DOHH2 (cell line): ENCODE measurements at regions not wholly inside any gene's neighbourhood (a gene's known extent, or its start where the extent isn't known, plus 50 kb on each side); places are given as distances from the start of the nearest gene placed in this dataset.

ENCODE experiments used
- H3F3A ChIP-seq: fragments of 200-600 bp; sonication (generic), shearing (Covaris generic); 2 replicates; pipeline ENCODE4 v1.6.0; 2016; ENCODE audit warnings: antibody characterized with exemption, mild to moderate bottlenecking; ENCODE audit not compliant: control insufficient read depth, insufficient read depth
- H3K27ac ChIP-seq: fragments of 200-600 bp; sonication (generic); 2 replicates; pipeline ENCODE4 v1.5.1; 2014; ENCODE audit warnings: low read depth, mild to moderate bottlenecking, low read length, moderate library complexity
- H3K27me3 ChIP-seq: fragments of 200-600 bp; sonication (generic); 2 replicates; pipeline ENCODE4 v1.6.1; 2014; ENCODE audit warnings: mild to moderate bottlenecking, low read length, mixed read lengths; ENCODE audit not compliant: control insufficient read depth
- H3K36me3 ChIP-seq: fragments of 200-600 bp; sonication (generic); 2 replicates; pipeline ENCODE4 v1.6.1; 2014; ENCODE audit warnings: mild to moderate bottlenecking, low read length, moderate library complexity, mixed read lengths; ENCODE audit not compliant: control insufficient read depth
- H3K4me1 ChIP-seq: fragments of 200-600 bp; sonication (generic); 2 replicates; pipeline ENCODE4 v1.6.1; 2014; ENCODE audit warnings: mild to moderate bottlenecking, low read length, mixed read lengths; ENCODE audit not compliant: control insufficient read depth
- H3K4me2 ChIP-seq: fragments of 200-600 bp; sonication (generic); 2 replicates; pipeline ENCODE4 v1.6.0; 2014; ENCODE audit warnings: mild to moderate bottlenecking, low read length, moderate library complexity
- H3K4me3 ChIP-seq: fragments of 200-600 bp; sonication (generic); 2 replicates; pipeline ENCODE4 v1.5.1; 2014; ENCODE audit warnings: mild to moderate bottlenecking, low read length, mixed read lengths
- H3K79me2 ChIP-seq: fragments of 200-600 bp; sonication (generic); 2 replicates; pipeline ENCODE4 v1.6.1; 2014; ENCODE audit warnings: mild to moderate bottlenecking, low read length, mixed read lengths; ENCODE audit not compliant: control insufficient read depth
- H3K9me2 ChIP-seq: fragments of 200-600 bp; sonication (generic); replicated peaks from 2 replicates; pipeline ENCODE4 v1.6.1; 2014; ENCODE audit warnings: mild to moderate bottlenecking, low read length, mixed read lengths; ENCODE audit not compliant: control insufficient read depth
- H3K9me3 ChIP-seq: fragments of 200-600 bp; sonication (generic); 2 replicates; pipeline ENCODE4 v1.6.1; 2014; ENCODE audit warnings: antibody characterized with exemption, low read length, mixed read lengths; ENCODE audit not compliant: control insufficient read depth, insufficient read depth
- H4K20me1 ChIP-seq: fragments of 200-600 bp; sonication (generic); 2 replicates; pipeline ENCODE4 v1.6.0; 2014; ENCODE audit warnings: low read depth, mild to moderate bottlenecking, antibody characterized with exemption, low read length, moderate library complexity; ENCODE audit not compliant: control insufficient read depth, insufficient read depth
- EZH2phosphoT487 ChIP-seq: fragments of 200-600 bp; sonication (generic); IDR thresholded peaks from 2 replicates; pipeline ENCODE4 v1.6.1; 2017; ENCODE audit warnings: borderline replicate concordance, mild to moderate bottlenecking, antibody characterized with exemption, low read length, moderate library complexity, mixed read lengths
- TF ChIP-seq, protein P1 (sequence below): fragments of 200-600 bp; sonication (generic); IDR thresholded peaks from one replicate; pipeline ENCODE4 v1.5.1; 2014; ENCODE audit warnings: antibody characterized with exemption, mild to moderate bottlenecking, low read depth, low read length; ENCODE audit not compliant: poor library complexity, severe bottlenecking

DNA sequence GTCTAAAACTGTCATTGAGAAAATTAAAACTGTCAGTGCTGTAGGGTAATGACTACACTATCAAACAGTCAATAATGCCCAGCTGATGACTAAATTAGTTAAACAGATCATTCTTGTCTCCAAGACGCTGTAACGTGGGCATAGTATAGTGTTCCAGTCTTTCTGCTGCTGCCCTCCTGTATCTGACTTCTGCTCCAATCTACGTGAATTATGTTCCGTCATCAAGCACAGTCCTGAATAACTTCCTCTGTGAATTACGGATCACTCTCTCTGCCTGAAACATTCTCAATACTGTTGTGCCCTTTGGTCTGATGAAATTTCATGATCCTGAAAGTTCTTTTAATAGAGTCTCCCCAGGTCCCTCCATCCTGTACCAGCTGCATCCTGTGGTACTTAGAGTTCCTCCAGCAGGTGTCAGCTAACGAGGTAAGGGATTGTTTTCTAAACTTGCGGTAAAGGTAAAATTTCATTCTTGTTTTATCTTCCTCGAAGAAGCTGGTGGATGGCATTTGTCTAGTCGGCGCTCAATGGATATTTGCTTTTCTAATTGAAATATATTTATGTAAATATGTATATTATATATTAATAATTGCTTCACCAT lies 393.5 kb upstream of the ADARB2 start:
- Histone ChIP-seq H4K20me1 (no peaks in the 10 kb centered on the region), H3K79me2 (no peaks in the 10 kb centered on the region), H3K36me3 (no peaks in the 10 kb centered on the region), H3K9me3 (no peaks in the 10 kb centered on the region), H3K27ac (no peak overlapping the region), H3K4me2 (no peak overlapping the region), H3F3A (no peaks in the 10 kb centered on the region), H3K4me1 (no peaks in the 10 kb centered on the region), H3K9me2 (no peaks in the 10 kb centered on the region), H3K27me3 (no peaks in the 10 kb centered on the region), H3K4me3 (no peak overlapping the region)
- TF ChIP-seq EZH2phosphoT487, result no peak
- TF ChIP-seq, protein P1, sequence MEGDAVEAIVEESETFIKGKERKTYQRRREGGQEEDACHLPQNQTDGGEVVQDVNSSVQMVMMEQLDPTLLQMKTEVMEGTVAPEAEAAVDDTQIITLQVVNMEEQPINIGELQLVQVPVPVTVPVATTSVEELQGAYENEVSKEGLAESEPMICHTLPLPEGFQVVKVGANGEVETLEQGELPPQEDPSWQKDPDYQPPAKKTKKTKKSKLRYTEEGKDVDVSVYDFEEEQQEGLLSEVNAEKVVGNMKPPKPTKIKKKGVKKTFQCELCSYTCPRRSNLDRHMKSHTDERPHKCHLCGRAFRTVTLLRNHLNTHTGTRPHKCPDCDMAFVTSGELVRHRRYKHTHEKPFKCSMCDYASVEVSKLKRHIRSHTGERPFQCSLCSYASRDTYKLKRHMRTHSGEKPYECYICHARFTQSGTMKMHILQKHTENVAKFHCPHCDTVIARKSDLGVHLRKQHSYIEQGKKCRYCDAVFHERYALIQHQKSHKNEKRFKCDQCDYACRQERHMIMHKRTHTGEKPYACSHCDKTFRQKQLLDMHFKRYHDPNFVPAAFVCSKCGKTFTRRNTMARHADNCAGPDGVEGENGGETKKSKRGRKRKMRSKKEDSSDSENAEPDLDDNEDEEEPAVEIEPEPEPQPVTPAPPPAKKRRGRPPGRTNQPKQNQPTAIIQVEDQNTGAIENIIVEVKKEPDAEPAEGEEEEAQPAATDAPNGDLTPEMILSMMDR, result no peak

DNA sequence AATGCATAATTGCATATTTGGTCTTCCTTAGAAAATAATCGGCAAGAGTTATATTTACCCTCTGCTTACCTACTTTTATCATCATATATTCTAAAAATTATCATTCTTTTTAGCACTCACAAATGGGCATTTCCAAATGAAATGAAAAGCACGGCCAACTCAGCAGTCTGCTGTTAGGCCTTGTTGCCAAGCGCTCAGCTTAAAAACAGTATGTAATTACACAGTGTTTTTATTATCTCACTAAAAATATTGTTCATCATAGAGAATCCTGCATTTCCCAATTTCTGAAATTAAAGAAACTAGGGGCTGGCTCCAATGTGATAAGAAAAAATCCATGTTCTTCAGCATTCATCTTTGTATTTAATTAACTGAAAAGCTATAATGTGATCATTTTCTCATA lies 391.7 kb upstream of the ADARB2 start:
- Histone ChIP-seq H3K9me3 (no peaks in the 10 kb centered on the region), H3F3A (no peaks in the 10 kb centered on the region), H4K20me1 (no peaks in the 10 kb centered on the region), H3K4me2 (no peak overlapping the region), H3K27ac (no peak overlapping the region), H3K27me3 (no peaks in the 10 kb centered on the region), H3K9me2 (no peaks in the 10 kb centered on the region), H3K4me1 (no peaks in the 10 kb centered on the region), H3K4me3 (no peak overlapping the region), H3K36me3 (no peaks in the 10 kb centered on the region), H3K79me2 (no peaks in the 10 kb centered on the region)
- no peak for TF ChIP-seq EZH2phosphoT487
- TF ChIP-seq, protein P1, result no peak

DNA sequence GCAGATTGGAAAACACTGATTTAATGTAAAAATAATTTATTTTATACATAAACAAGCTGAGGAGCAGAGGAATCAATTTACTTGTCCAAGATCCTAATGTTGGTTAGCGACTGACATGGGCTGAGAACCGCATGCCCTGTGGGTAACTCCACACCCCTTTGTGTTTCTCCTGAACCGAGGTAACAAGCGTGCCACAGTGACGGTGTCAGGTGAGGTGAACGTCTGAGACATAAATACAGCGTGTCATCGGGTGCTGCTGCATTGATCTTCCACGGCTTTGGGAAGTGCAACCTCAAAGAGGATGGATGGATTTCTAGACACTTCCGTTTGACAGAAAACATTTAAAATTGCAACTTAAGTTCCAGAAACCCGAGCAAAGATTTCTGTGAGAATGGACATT lies 386.8 kb upstream of the ADARB2 start:
- Histone ChIP-seq H3K4me1 (no peaks in the 10 kb centered on the region), H3K4me2 (no peak overlapping the region), H3K79me2 (no peaks in the 10 kb centered on the region), H3K9me3 (no peaks in the 10 kb centered on the region), H3K9me2 (no peaks in the 10 kb centered on the region), H4K20me1 (no peaks in the 10 kb centered on the region), H3K36me3 (no peaks in the 10 kb centered on the region), H3K27ac (no peak overlapping the region), H3K27me3 (no peaks in the 10 kb centered on the region), H3K4me3 (no peak overlapping the region), H3F3A (no peaks in the 10 kb centered on the region)
- TF ChIP-seq EZH2phosphoT487, result no peak
- TF ChIP-seq, protein P1, result no peak
